IgD-negative memory B cell (primary cell): ENCODE measurements at regions not wholly inside any gene's neighbourhood (a gene's known extent, or its start where the extent isn't known, plus 50 kb on each side); places are given as distances from the start of the nearest gene placed in this dataset.

Source experiments
- H3K27ac Mint-ChIP-seq, 3 donors: one replicate each; pipeline ENCODE4 v1.8.0; 2020 to 2022; ENCODE audit warnings: mild to moderate bottlenecking in 3 of 3, mixed read lengths in 3 of 3, moderate library complexity in 1 of 3
- H3K27me3 Mint-ChIP-seq: one replicate; pipeline ENCODE4 v1.8.0; 2021; ENCODE audit warnings: mixed read lengths
- H3K36me3 Mint-ChIP-seq: one replicate; pipeline ENCODE4 v1.8.0; 2020; ENCODE audit warnings: mild to moderate bottlenecking, mixed read lengths
- H3K4me1 Mint-ChIP-seq, 3 donors: one replicate each; pipeline ENCODE4 v1.8.0; 2020 to 2022; ENCODE audit warnings: mixed read lengths in 3 of 3, mild to moderate bottlenecking in 1 of 3
- H3K4me3 Mint-ChIP-seq, 4 donors: one replicate each; pipeline ENCODE4 v1.8.0; 2020 to 2022; ENCODE audit warnings: mild to moderate bottlenecking in 4 of 4, mixed read lengths in 4 of 4, moderate library complexity in 3 of 4
- H3K9me3 Mint-ChIP-seq, 3 donors: one replicate each; pipeline ENCODE4 v1.8.0; 2020 to 2021; ENCODE audit warnings: mixed read lengths in 3 of 3, mild to moderate bottlenecking in 1 of 3

GRCh38 chr6:71125216-71125615 lies 163.4 kb upstream of the OGFRL1 start:
- no peak overlapping the region for H3K27ac Mint-ChIP-seq
- H3K9me3 Mint-ChIP-seq: peaks cover 0 to 6% (median 2%) of the 10 kb centered on the region in 3 donors
- H3K4me1 Mint-ChIP-seq: no peaks in the 10 kb centered on the region
- H3K36me3 Mint-ChIP-seq: no peaks in the 10 kb centered on the region
- H3K4me3 Mint-ChIP-seq: no peak overlapping the region
- no peaks in the 10 kb centered on the region for H3K27me3 Mint-ChIP-seq

- H3K9me3 Mint-ChIP-seq: peaks cover 0 to 4% (median 4%) of the 10 kb centered on the region in 3 donors
- H3K27me3 Mint-ChIP-seq: no peaks in the 10 kb centered on the region
- H3K4me3 Mint-ChIP-seq: no peak overlapping the region
- H3K27ac Mint-ChIP-seq: no peak overlapping the region
- no peaks in the 10 kb centered on the region for H3K36me3 Mint-ChIP-seq
- no peaks in the 10 kb centered on the region for H3K4me1 Mint-ChIP-seq
Measured at GRCh38 chr6:71126506-71126905, 162.1 kb upstream of the OGFRL1 start.

- Mint-ChIP-seq H3K36me3 (no peaks in the 10 kb centered on the region), H3K27ac (no peak overlapping the region), H3K4me3 (no peak overlapping the region), H3K27me3 (no peaks in the 10 kb centered on the region), H3K4me1 (no peaks in the 10 kb centered on the region), H3K9me3 (peaks cover 0 to 4% (median 4%) of the 10 kb centered on the region in 3 donors)
Measured at GRCh38 chr6:71127374-71127773, 161.2 kb upstream of the OGFRL1 start.

GRCh38 chr6:71130277-71130676 lies 158.3 kb upstream of the OGFRL1 start:
- Mint-ChIP-seq H3K9me3 (peaks cover 0 to 4% (median 4%) of the 10 kb centered on the region in 3 donors), H3K27ac (no peak overlapping the region), H3K4me3 (no peak overlapping the region), H3K27me3 (no peaks in the 10 kb centered on the region), H3K36me3 (no peaks in the 10 kb centered on the region), H3K4me1 (no peaks in the 10 kb centered on the region)

GRCh38 chr6:71134929-71135642 lies 153.5 kb upstream of the OGFRL1 start:
- no peak overlapping the region for H3K27ac Mint-ChIP-seq

GRCh38 chr6:71137973-71138372 lies 150.6 kb upstream of the OGFRL1 start:
- Mint-ChIP-seq H3K4me1 (no peaks in the 10 kb centered on the region), H3K36me3 (no peaks in the 10 kb centered on the region), H3K27me3 (no peaks in the 10 kb centered on the region), H3K9me3 (peaks cover 0 to 3% (median 0%) of the 10 kb centered on the region in 3 donors), H3K4me3 (no peak overlapping the region), H3K27ac (no peak overlapping the region)

More at GRCh38 chr6:71134929-71135642, 153.5 kb upstream of the OGFRL1 start:
- H3K4me3 Mint-ChIP-seq: no peak overlapping the region
- no peaks in the 10 kb centered on the region for H3K27me3 Mint-ChIP-seq
- H3K9me3 Mint-ChIP-seq: peaks cover 0 to 4% (median 3%) of the 10 kb centered on the region in 3 donors
- H3K36me3 Mint-ChIP-seq: no peaks in the 10 kb centered on the region
- H3K4me1 Mint-ChIP-seq: no peaks in the 10 kb centered on the region

GRCh38 chr6:71138376-71138775 lies 150.2 kb upstream of the OGFRL1 start:
- Mint-ChIP-seq H3K4me3 (no peak overlapping the region), H3K9me3 (peaks cover 0 to 3% (median 0%) of the 10 kb centered on the region in 3 donors), H3K27me3 (no peaks in the 10 kb centered on the region), H3K36me3 (no peaks in the 10 kb centered on the region), H3K27ac (no peak overlapping the region), H3K4me1 (no peaks in the 10 kb centered on the region)

GRCh38 chr6:71139249-71139648 lies 149.4 kb upstream of the OGFRL1 start:
- no peak overlapping the region for H3K4me3 Mint-ChIP-seq
- H3K9me3 Mint-ChIP-seq: peaks cover 0 to 3% (median 0%) of the 10 kb centered on the region in 3 donors
- H3K36me3 Mint-ChIP-seq: no peaks in the 10 kb centered on the region
- no peaks in the 10 kb centered on the region for H3K4me1 Mint-ChIP-seq
- no peak overlapping the region for H3K27ac Mint-ChIP-seq
- H3K27me3 Mint-ChIP-seq: no peaks in the 10 kb centered on the region

GRCh38 chr6:71153755-71154325 lies 134.8 kb upstream of the OGFRL1 start:
- Mint-ChIP-seq H3K27ac (no peak overlapping the region), H3K36me3 (no peaks in the 10 kb centered on the region), H3K9me3 (no peaks in the 10 kb centered on the region), H3K4me1 (peaks cover 0 to 1% (median 0%) of the 10 kb centered on the region in 3 donors), H3K27me3 (no peaks in the 10 kb centered on the region), H3K4me3 (no peak overlapping the region)

- H3K9me3 Mint-ChIP-seq: no peaks in the 10 kb centered on the region
- peaks cover 1% of the 10 kb centered on the region for H3K27me3 Mint-ChIP-seq
- H3K36me3 Mint-ChIP-seq: no peaks in the 10 kb centered on the region
- peaks cover 0 to 1% (median 0%) of the 10 kb centered on the region in 3 donors for H3K4me1 Mint-ChIP-seq
- no peak overlapping the region for H3K27ac Mint-ChIP-seq
- no peak overlapping the region for H3K4me3 Mint-ChIP-seq
Measured at GRCh38 chr6:71157345-71157744, 131.3 kb upstream of the OGFRL1 start.

GRCh38 chr6:71164890-71165289 lies 123.7 kb upstream of the OGFRL1 start:
- Mint-ChIP-seq H3K36me3 (peaks cover 1% of the 10 kb centered on the region), H3K9me3 (no peaks in the 10 kb centered on the region), H3K4me3 (no peak overlapping the region)

GRCh38 chr6:71168233-71168765 lies 120.3 kb upstream of the OGFRL1 start:
- Mint-ChIP-seq H3K4me1 (no peaks in the 10 kb centered on the region), H3K36me3 (no peaks in the 10 kb centered on the region), H3K9me3 (no peaks in the 10 kb centered on the region), H3K27ac (no peak overlapping the region), H3K4me3 (no peak overlapping the region), H3K27me3 (peaks cover 3% of the 10 kb centered on the region)

More at GRCh38 chr6:71164890-71165289, 123.7 kb upstream of the OGFRL1 start:
- H3K4me1 Mint-ChIP-seq: no peaks in the 10 kb centered on the region
- H3K27ac Mint-ChIP-seq: no peak overlapping the region
- H3K27me3 Mint-ChIP-seq: no peaks in the 10 kb centered on the region

- peaks cover 5% of the 10 kb centered on the region for H3K27me3 Mint-ChIP-seq
- H3K36me3 Mint-ChIP-seq: no peaks in the 10 kb centered on the region
- no peaks in the 10 kb centered on the region for H3K9me3 Mint-ChIP-seq
- no peaks in the 10 kb centered on the region for H3K4me1 Mint-ChIP-seq
- no peak overlapping the region for H3K4me3 Mint-ChIP-seq
- H3K27ac Mint-ChIP-seq: no peak overlapping the region
Measured at GRCh38 chr6:71171497-71172070, 117.0 kb upstream of the OGFRL1 start.

GRCh38 chr6:71179249-71179885 lies 109.2 kb upstream of the OGFRL1 start:
- H3K4me3 Mint-ChIP-seq: no peak overlapping the region
- H3K27me3 Mint-ChIP-seq: peaks cover 9% of the 10 kb centered on the region
- no peaks in the 10 kb centered on the region for H3K4me1 Mint-ChIP-seq
- no peaks in the 10 kb centered on the region for H3K36me3 Mint-ChIP-seq
- H3K9me3 Mint-ChIP-seq: no peaks in the 10 kb centered on the region
- no peak overlapping the region for H3K27ac Mint-ChIP-seq

GRCh38 chr6:71181565-71181964 lies 107.0 kb upstream of the OGFRL1 start:
- peaks cover 8% of the 10 kb centered on the region for H3K27me3 Mint-ChIP-seq
- H3K4me1 Mint-ChIP-seq: no peaks in the 10 kb centered on the region
- no peaks in the 10 kb centered on the region for H3K9me3 Mint-ChIP-seq
- no peaks in the 10 kb centered on the region for H3K36me3 Mint-ChIP-seq
- no peak overlapping the region for H3K27ac Mint-ChIP-seq
- no peak overlapping the region for H3K4me3 Mint-ChIP-seq
